Esophagus squamous epithelium (tissue), 5 donors: ENCODE measurements at regions not wholly inside any gene's neighbourhood (a gene's known extent, or its start where the extent isn't known, plus 50 kb on each side); places are given as distances from the start of the nearest gene placed in this dataset.

Source experiments
- DNase-seq: peaks from one replicate; lab custom pipeline; 2025; lab: John Stamatoyannopoulos, UW
- H3K27ac ChIP-seq, 4 donors: fragments of 200-600 bp; sonication (generic); one replicate each; pipeline ENCODE4 v1.5.1; 2016 to 2019; ENCODE audit warnings: mild to moderate bottlenecking in 1 of 4
- H3K27me3 ChIP-seq, 4 donors: fragments of 200-600 bp; sonication (generic); 1 replicate in 3 of 4; 2 replicates in 1 of 4; pipeline versions ENCODE4 v1.5.1 to v1.6.0; 2017 to 2021; ENCODE audit warnings: antibody characterized with exemption in 1 of 4
- H3K36me3 ChIP-seq, 3 donors: fragments of 200-600 bp; sonication (generic); one replicate each; pipeline ENCODE4 v1.5.1; 2016 to 2019
- H3K4me1 ChIP-seq, 3 donors: fragments of 200-600 bp; sonication (generic); one replicate each; pipeline ENCODE4 v1.5.1; 2017 to 2019
- H3K4me3 ChIP-seq, 4 donors: fragments of 200-600 bp; sonication (generic); 1 replicate in 3 of 4; 2 replicates in 1 of 4; pipeline ENCODE4 v1.5.1; 2016 to 2019; ENCODE audit warnings: mild to moderate bottlenecking in 2 of 4, moderate library complexity in 1 of 4
- H3K9me3 ChIP-seq, 3 donors: fragments of 200-600 bp; sonication (generic); one replicate each; pipeline ENCODE4 v1.5.1; 2016 to 2019
- CTCF ChIP-seq, 6 experiments: fragments of 450-650 bp in 4 of 6; fragments of 200-600 bp in 2 of 6; sonication (generic) in 2 of 6; IDR thresholded peaks; one replicate each; pipeline ENCODE4 v1.5.1; 2016 to 2019; ENCODE audit warnings: antibody characterized with exemption in 6 of 6, mild to moderate bottlenecking in 4 of 6, moderate library complexity in 4 of 6
- POLR2A ChIP-seq, 4 donors: fragments of 450-650 bp; IDR thresholded peaks; one replicate each; pipeline ENCODE4 v1.6.1; 2017; ENCODE audit warnings: antibody characterized with exemption in 4 of 4, mild to moderate bottlenecking in 4 of 4, moderate library complexity in 3 of 4
- WGBS, 2 donors: methylation state at CpG; one replicate each; pipeline ENCODE4 v1.1.5; 2018; 5-methylcytosine and 5-hydroxymethylcytosine counted together
- intact Hi-C: fragments of 100-400 bp; cut with DNase I; formaldehyde crosslinking; loops from one replicate; pipeline ENCODE4 v1.15.0; 2022
- small RNA-seq, 4 donors: library from RNA; depleted of rRNA; stranded (forward); fragments of <200 nt; gene quantifications; one replicate each; pipeline ENCODE3, GENCODE V24; 2016
- donor health status: DM: yes; HTN: yes; CAD: no.

- H3K36me3 ChIP-seq: no peaks in the 10 kb centered on the region
- H3K27ac ChIP-seq: no peak overlapping the region
- no peak overlapping the region for H3K4me3 ChIP-seq
- no peak for DNase-seq
- intact Hi-C loops: no loop called here
- no peaks in the 10 kb centered on the region for H3K9me3 ChIP-seq
- TF ChIP-seq CTCF (IDR thresholded peaks at IDR 0.05) (no peak), POLR2A (IDR thresholded peaks at IDR 0.05) (no peak)
- H3K27me3 ChIP-seq: no peaks in the 10 kb centered on the region
- H3K4me1 ChIP-seq: no peaks in the 10 kb centered on the region
- 76 to 81% methylated on average over 3 of the region's 3 CpGs for WGBS, 2 donors
Measured at GRCh38 chr2:78973630-78974029, 51.9 kb upstream of the REG3G start.

Small RNA genes lying in the stretch of these regions (small RNA-seq; reads per million reads assigned to genes)
- gene RNU6-812P: 0 reads per million in 4 donors
- gene RNU6-827P: 0 reads per million in 4 donors
